Stimulated activated naive CD4-positive, alpha-beta T cell (primary cell): ENCODE measurements at regions not wholly inside any gene's neighbourhood (a gene's known extent, or its start where the extent isn't known, plus 50 kb on each side); places are given as distances from the start of the nearest gene placed in this dataset.

ENCODE experiments used
- DNase-seq, 6 experiments: peaks; one replicate each; lab custom pipeline; 2025; lab: John Stamatoyannopoulos, UW

DNA sequence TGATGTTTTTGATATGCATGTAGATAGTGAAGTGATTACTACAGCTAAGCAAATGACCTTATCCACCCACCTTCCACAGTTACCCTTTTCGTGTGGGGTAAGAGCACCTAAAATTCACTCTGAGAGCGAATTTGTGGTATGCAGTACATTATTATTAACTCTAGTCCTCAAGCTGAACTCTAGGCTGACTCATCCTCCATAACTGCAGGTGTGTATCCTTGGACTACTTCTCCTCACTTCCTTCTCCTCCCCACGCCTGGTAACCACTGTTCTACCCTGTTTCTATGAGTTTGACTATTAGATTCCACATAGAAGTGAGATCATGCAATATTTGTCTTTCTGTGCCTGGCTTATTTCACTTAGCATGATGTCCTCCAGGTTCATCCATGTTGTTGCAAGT lies 484.6 kb downstream of the GATA3 start:
- DNase-seq: no peak

GRCh38 chr10:8543361-8544056 lies 489.0 kb downstream of the GATA3 start:
- DNase-seq: no peak

DNA sequence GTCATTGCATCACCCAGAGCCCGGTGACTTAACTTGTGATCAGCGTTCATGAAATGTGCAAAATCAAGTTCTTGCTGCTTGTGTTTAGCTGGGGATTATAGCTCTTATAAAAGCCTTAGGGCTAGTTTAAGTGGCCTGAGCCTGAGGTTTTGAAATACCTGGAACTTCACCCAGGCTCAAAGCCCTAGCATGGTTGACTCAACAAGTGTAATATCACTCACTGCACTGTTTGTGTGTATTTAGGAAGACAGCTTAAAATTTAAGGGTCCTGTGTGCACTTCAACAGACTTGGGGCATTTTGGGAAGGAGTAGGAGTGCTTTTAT lies 489.5 kb downstream of the GATA3 start:
- no peak for DNase-seq

DNA sequence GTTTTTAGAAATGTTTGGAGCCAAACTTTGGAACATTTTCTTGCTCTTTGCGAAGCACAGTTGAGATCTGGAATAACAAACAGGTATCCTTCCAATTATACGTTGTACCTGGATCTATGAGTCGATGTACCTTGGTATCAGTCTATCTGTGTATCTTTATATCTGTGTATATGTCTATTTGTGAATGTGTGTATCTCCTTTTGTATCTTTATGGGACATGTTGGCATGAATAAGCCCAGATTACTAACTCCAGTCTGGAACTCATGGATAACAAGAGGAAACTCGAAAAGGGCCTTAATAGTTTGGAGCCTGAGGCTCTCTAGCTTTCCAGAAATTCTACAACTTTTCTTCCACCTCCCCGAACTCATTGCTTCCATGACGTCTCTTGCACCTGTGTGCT lies 490.0 kb downstream of the GATA3 start:
- DNase-seq: no peak

- no peak for DNase-seq
These were observed 500.1 kb downstream of the GATA3 start for GRCh38 chr10:8554574-8554973.

DNA sequence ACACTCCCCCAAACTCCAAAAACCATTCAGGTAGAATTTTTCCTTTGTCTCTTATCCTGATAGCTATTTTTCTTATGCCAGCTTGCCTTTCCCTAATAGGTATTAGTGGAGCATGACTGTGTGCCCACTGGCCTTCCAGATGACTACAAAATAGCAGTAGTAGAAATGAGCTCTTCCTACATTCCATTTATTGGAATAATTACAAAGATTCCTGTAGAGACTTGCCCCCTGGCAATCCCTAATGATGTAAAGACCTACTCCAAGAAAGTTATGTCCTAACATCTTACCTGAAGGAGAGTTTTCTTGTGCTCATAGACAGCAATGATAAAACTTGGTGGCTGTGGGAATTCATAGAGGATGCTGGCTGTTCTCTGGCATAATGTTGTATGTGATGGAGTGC lies 501.8 kb downstream of the GATA3 start:
- no peak for DNase-seq

DNA sequence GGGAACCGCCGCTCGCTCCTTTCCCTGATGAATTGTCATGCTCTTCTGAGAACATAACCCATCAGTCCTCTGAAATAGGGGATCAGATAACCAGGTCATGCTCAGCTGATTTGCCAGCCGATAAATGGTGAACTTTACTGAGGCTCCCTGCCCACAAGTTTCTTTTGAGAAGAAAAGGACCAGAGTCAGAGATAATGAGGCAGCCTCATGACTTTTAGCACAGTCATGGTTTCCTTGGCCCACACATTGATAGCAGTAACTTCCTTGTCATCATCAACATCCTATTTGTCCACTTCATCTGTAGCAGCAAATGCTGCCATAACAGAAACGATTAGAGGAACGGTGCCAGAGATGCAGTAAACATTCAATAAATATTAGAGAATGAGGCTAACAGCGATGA lies 509.0 kb downstream of the GATA3 start:
- no peak for DNase-seq

DNA sequence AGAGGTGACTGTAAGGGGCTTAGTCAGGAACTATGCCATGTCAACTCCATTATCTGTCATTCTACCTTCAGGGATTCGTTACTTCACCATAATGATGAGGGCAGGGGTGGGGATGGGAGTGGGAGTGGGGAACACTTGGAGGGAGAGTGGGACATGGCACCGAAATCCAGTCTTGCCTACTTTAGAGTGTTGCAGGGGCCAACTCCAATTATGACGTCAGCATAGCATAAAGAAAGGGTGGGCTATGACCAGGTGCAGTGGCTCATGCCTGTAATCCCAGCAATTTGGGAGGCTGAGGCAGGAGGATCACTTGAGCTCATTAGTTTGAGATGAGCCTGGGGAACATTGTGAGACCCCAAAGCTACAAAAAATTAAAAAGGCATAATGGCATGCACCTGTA lies 512.2 kb downstream of the GATA3 start:
- DNase-seq: no peak

DNA sequence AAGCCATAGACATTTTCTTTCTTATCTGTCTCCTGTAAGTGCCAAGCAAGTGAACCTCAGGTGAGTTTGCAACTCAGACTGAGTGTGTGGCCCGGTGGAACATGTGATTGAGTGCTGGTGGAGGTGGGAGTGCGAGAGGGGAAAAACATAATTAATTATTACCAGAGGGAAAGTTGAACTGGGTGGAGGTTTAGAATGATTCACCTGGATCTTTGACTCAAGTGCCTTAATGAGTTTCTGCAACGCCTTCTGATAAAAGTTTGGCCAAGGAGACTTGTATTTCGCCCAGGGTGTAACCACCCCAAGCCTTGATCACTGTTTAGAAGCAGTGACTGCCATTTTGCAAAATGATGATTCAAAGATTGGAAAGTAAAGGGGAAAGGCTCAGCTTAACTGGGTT lies 513.9 kb downstream of the GATA3 start:
- DNase-seq: no peak

DNA sequence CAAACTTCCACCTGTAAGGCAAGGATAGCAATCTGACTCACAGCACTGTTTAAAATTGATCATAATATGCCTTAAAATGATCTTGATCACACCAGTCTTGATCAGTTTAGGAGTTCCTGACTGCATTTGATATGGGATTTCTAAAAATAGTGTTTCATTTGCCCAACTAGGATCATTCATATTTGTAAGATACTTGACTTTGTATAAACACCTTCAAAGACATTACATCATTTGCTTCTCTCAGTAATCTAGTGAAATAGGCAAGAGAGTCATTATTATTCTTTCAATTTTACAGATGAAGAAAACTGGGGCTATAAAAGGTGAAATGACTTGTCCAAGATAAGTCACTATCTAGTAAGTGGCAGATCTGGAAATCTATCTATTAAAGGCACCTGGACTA lies 521.1 kb downstream of the GATA3 start:
- DNase-seq: no peak

DNA sequence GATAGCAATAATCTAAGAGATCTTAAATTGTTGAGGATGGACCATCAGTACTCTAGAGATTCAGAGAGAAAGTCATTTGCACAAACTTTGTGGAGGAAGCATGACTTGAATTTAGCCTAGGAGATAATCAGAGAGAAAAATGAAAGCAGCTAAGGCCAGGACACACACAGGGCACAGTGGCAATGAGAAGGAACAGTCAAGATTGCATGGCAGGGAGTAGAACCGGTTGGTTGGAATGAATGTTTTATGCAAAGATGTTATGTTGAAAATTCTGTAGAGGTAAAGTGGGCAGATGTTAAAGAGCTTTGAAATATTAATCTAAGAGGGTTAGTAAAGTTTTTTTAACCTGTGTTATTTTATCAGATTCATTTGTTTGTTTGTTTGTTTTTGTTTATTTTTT lies 521.8 kb downstream of the GATA3 start:
- no peak for DNase-seq

GRCh38 chr10:8576911-8577310 lies 522.4 kb downstream of the GATA3 start:
- DNase-seq: no peak

DNA sequence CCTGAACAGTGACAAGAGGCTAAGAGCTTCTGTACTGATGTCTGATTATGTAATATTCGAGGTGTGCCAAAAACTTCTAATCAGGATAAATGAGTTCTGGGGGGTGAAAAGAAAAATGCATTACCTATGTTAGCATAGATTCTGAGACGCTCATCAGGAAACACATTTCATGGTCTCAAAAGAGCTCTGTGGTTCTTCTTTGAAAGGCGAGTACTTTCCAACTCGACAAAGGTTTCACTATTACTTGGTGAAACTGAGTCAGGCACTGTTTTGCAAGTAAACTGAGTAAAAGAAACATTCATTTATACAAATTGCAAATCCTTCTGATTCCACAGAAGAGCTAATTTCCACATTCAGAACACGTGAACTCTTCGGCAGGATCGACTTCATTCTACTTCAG lies 523.2 kb downstream of the GATA3 start:
- DNase-seq: no peak

- DNase-seq: no peak
These were observed 527.2 kb downstream of the GATA3 start for GRCh38 chr10:8581521-8582225.

- no peak for DNase-seq
These were observed 528.6 kb downstream of the GATA3 start for GRCh38 chr10:8583096-8583495.

GRCh38 chr10:8584666-8585065 lies 530.2 kb downstream of the GATA3 start:
- DNase-seq: no peak

- DNase-seq: no peak
These were observed 532.0 kb downstream of the GATA3 start for GRCh38 chr10:8586504-8586903.

DNA sequence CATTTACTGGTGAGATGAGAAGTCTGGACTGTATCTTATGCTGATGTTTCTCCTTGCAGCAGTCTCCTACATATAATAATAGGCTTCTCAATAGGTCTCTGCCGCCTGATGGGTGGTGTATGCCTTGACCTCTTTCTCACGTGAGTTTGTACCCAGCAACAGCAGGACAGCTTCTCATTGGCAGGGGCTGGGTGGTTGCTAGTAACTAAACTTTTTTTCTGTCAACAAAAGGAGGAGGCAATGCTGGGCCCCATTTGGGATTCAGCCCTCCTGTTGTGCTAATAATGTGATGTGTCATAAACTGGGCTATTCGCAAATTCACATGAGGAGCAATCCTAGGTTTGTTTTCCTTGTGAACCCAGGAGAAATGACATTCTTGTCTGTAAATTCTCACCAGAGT lies 533.6 kb downstream of the GATA3 start:
- no peak for DNase-seq

DNA sequence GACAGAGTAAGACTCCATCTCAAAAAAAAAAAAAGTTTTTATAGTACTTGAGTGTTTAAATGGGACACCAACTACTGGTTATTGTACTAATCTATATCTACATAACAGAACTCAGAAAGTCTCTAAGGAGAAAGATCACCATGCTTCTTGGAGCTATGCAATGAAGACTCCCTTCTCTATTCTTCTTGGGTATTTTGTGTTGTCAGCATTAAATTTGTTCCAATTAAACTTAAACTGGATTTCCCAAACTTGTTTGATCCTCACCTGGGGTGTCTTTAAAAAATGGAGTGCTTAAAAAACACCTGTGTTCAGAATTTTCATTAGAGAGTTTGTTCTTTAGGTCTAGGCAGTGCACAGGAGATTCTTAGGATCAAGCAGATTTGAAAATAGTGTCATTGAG lies 536.0 kb downstream of the GATA3 start:
- DNase-seq: no peak

DNA sequence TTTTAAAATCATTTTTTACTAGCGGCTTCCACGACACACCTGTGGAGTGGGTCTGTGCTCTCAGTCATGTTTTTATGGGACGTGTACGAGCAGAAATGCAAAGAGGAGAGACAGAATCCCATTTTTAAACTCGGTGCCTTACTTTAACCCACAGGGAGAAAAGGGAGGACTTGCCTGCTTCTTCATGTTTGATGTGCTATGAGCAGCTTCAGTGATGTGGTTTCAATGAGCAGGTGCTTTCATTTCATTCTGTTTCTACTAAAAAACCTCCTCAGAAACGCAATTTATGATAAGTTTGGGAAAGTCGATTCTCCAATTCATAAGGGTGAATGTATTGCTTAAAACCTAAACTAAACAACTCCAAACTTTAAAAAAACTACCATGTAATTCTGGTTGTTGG lies 537.2 kb downstream of the GATA3 start:
- no peak for DNase-seq

DNA sequence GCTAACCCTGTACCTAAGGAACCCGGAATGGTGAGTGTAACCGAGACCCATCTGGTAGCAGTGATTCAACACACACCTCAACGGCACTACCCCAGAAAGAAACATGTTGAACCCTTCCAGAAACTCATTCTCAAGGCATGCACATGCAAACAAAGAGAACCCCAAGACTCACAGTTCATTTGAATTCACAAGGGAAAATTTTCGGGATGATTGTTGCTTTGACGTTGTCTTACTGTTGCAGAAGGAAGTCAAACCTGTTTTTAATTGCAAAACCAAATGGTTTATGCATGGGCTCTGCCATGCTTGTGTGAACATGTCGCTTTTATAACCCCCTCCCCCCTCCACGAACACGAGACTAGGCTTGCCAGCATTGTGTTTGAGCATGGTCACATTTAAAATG lies 539.7 kb downstream of the GATA3 start:
- no peak for DNase-seq

DNA sequence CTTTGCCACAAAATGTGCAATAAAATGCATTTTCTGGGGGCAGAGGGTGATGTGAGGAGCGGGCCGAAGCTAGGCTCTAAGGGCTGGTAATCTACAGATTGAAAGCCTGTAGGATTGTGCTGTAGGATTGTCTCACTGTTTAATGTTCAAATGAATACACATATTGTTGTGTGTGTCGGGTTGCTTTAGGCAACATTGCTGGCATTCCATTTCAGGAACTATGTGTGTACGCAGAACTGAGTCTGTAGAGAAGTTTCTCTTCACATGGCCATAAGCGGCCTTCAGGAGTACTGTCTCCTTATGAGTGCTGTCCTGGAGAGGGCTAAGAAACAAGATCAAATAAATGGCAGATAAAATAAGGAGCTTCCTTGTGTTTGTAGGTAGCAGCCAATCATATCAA lies 540.2 kb downstream of the GATA3 start:
- no peak for DNase-seq

DNA sequence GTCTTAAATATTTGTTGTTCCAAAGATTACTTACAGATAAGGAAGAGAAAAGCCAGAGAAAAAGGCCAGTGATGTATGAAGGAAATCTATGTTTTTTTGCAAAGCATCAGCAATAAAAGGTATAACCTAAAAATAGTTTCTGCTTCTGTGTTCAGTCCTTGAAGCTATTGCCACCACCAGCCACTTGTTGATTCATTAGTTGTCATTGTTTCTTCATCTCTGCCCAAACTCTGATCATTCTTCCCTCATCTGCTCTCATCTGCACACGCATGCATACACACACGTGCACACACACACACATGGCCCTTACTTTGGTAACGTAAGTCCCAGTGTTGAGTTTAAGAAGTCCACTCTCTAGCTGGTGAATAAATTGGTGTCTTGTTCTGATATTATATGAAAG lies 540.7 kb downstream of the GATA3 start:
- no peak for DNase-seq

- no peak for DNase-seq
These were observed 542.5 kb downstream of the GATA3 start for GRCh38 chr10:8596929-8597472.
